Ammon's horn (tissue), 1 donor: ENCODE measurements at regions not wholly inside any gene's neighbourhood (a gene's known extent, or its start where the extent isn't known, plus 50 kb on each side); places are given as distances from the start of the nearest gene placed in this dataset.
A peak's percentile ranks its signal among the peaks of the same experiment; 100 is the strongest.

Source experiments
- DNase-seq: peaks from one replicate; pipeline ENCODE4 v3.0.0-alpha.2; 2016; ENCODE audit warnings: low spot score

DNA sequence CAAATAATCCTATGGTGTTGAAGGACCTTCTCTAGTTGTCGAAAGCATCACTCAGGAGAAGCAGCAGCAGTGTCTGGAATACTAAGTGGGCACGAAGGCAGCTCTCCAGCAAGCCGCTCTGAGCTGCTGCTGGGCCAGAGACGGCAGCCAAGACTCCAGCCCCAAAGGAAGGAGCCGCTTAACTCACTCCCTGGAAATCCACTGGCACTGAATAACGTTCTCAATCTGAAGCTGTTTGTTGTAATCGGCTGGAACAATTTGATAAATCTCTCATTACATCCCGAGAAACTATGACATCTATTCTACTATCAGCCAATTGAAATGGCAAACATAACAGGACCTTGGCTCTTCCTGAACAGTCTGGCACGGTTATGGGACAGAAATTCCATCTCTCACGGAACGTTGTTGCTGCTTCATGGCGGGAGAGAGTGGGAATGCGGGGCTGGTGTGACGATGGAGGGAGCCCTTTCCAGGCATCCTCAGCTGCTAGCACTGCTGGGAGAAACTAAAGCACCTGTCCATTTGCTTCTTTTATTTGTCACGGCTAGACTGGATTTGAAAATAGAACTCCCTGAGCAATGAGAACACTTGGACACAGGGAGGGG is 331.5 kb upstream of the RNF32 start:
- peak; percentile 85 for DNase-seq

DNA sequence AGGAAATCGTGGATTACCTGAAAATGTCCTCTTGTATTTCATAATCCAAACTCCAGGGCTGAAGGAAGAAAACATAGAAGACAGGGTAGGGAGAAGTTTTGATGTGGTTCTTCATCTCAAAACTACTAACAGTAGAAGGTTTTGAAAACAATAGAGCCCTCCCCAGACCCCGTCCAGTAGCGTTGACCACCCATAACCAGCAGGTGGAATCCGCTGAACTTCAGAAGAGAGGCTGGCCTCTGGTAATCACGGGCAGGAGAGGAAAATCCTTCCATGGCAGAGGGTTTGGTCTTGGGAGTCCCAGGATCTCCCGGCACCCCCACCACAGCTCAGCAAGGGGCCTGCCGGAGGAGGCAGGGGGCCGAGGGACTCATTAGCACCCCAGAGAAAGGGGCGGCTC is 333.4 kb upstream of the RNF32 start:
- no peak for DNase-seq

DNA sequence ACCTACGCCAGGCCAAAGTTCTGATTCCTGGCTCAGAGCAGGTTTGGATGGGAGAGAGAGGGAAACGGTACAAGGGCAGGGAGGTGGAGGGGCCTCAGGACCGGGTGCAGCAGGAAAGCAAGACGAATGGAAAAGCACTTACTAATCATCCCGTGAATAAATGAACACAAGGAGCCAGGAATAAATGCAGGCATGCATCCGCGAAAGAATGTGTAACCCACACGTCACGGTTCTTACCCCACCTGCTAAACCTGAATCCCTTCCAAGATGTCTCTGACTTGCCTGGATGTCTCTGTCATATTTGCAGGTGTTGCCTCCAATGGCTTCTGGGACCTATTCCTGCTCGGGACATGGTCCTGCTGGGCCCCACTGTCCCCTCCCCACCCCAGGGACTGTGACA is 335.2 kb upstream of the RNF32 start:
- DNase-seq: no peak

DNA sequence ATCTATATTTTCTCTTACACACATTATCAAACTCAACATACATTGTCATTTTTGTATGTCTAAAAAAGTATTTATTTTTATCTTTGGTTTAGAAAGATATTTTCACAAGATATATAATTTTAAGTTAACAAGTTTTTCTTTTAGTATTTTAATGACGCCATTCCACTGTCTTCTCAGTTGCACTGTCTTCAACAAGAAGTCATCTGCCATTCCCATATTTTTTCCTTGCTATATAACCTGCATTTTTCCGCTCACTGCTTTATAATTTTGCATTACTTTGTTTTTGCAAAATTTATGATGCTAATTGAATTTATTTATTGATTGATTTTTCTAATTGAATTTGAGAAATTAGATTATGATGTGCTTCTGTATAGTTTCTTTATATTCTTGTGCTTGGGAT is 357.8 kb upstream of the RNF32 start:
- DNase-seq: no peak

DNA sequence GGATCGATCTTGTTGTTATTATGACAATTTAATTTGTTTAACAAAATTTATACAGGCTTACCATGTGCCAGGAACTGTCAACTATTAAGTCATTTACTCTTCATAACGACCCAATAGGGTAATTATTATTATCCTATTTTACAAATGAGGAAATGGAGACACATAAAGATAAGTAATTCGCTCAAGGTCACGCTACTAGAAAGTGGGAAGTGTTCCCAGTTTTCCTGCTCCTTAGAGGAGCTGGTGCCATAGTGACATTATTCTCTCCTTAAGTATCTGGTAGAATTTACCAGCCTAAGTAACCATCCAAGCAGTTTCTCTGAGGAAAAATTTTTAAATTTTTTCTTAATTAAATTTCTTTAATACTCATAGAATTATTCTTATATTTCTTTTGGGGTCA is 360.9 kb upstream of the RNF32 start:
- DNase-seq: no peak

DNA sequence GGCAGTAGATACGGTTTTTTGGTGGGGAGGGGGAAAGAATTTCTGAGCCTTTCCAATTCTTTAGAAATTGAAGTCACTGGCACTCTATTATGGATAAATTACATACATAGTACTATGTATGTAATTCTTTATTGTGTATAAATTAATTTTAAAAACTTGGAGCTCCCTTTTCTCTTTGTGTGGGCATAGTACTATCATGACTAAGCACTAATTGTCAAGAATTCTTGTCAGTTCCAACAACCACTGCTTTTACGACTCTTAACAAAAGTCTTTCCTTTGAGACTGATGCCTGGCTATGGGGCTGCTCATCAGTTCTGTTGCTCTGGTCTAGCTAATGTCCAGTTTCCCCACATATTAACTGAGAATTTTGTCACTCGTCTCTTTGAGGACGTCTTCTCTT is 365.3 kb upstream of the RNF32 start:
- DNase-seq: no peak

DNA sequence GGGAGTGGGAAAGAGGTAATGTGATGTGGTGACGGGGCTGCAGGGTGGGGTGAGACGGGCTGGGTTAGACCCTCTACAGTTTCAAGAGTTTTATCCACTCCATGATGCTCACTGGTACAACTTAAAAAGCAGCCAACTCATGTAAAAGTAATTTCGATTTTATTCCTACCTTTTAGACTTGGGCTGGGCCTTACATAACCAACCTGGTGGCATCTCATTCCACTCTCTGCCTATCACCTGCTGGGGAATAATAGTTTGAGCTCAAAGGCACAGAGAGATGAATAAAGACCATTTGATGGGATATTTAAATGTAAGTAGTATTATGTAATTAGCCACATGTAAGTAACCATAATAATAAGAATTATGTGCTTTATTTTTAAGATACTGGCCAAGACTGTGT is 366.0 kb upstream of the RNF32 start:
- no peak for DNase-seq

DNA sequence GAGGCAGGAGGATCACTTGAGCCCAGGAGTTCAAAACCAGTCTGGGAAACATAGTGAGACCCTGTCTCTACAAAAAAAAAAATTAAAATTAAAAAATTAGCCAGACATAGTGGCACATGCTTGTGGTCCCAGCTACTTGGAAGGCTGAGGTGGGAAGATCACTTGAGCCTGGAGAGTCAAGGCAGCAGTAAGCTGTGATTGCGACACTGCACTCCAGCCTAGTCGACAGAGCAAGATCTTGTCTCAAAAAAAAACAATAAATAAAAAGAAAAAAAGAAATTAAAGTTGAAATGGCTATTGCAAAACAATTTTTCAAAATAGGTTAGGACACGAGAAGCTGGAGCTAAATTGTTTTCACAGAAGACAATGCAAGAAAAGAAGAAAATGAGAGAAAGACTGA is 379.0 kb upstream of the RNF32 start:
- no peak for DNase-seq

DNA sequence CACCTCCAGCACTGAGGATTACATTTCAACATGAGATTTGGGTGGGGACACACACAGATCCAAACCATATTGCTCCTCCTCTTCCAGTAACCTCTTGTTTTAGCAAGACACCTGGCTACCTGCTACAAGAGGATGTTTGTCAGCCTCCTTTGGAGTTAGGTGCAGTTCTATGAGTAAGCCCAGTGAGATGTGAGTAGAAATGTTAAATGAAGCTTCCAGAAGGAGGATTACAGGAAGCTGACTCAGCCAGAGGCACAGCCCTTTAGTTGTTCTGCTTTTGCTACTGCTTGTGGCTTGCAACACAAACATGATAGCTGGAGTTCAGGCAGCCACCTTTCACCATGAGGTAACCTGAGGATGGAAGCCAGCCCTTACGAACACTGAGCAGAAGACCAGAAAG is 382.7 kb upstream of the RNF32 start:
- no peak for DNase-seq

DNA sequence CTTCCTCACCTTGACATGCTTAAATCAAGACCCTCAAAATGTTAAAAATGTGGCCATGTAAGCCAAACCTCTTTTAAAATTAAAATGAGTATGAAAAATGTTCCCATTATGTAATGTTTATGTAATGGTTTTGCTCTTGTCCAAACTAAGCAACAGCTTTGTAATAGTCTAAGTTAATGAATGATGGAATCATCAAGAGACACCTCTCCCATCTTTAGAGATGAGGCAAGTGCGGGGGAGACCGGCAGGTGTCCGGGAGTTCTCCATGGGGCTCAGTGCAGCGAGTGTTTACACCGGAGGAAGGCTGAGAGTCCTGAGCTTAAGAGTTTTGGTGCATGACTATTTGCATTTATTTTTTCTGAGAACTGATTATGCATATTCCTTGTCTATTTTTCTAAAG is 384.9 kb upstream of the RNF32 start:
- DNase-seq: no peak

DNA sequence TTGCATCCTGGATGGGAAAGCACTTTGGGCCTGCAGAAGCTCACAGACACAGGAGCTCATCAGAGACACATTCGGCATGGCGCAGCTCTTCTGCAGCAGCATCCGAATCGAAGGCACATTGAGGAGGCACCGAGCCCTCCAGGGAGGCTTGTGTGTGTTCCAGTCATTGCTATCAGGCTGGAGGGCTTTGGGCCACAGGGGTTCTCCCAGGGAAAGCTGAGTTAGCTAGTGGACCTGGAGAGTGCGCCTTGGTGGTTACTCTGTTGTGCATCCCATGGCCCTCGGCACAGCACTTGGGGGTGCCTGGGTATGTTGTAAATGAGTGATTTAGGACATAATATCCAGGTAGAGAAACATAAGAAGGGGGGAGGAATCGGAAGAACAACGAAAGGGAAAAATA is 388.7 kb upstream of the RNF32 start:
- no peak for DNase-seq

DNA sequence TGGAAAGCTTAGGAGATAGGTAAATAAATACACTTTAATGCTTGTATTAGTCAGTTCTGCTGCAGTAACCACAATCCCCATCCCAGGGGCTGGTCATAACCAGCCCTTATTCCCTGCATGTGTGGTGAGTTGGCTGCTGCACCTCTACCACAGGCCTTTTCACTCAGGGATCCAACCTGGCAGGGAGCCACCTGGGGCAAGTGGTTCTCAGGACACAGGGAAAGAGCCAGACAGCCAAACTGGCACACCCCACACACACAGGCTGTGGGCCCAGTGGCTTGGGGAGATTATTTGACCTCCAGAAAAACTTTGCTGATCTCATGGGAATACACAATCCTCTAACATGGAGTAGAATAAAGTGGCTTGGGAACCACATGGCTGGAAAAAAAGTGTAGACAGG is 400.0 kb upstream of the RNF32 start:
- no peak for DNase-seq

DNA sequence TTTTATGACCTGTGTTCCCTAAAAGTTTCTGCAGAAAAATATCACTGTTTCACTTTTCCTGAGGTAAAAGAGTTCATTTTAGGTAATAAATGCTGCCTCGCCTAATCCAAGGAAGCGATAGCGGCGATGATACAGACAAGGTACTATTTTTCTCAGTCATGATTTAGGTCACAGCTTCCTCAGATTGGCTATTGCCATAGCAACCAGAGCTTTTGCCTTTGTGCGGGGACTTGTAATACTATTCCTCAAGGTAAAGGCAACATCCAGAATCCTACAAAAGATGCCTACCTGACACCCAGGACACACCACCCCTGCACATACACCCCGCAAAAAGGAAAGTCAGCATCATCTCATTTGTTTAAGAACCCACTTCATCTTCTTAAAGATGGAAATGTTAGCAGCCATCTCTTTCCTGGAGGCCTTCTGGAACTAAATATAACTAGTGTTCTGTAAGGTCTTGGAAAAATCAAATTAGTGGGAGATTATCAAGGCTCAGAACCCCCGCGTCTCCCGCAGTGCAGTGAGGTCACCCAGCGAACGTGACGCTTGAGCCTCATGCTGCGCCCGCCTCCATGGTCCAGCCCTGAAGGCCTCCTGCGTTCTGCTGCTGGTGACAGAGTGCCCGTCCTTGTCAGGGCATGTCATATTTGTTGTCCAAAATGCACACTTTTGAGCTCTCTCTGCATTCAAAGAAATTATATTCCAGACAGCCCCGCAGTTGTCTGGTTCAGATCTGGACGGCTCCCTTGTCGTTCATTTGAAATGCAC is 402.0 kb upstream of the RNF32 start:
- no peak for DNase-seq

DNA sequence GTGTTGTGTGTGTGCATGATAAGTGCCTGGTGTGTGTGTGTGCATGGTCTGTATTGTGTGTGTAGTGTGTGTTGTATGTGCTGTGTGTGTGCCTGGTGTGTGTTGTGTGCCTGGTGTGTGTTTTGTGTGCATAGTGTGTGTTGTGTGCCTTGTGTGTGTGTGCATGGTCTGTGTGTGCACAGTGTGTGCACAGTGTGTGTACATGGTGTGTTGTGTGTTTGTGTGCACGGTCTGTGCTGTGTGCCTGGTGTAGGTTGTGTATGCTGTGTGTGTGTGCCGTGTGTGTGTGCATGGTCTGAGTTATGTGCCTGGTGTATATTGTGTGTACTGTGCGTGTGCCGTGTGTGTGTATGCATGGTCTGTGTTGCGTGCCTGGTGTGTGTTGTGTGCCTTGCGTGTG is 403.0 kb upstream of the RNF32 start:
- DNase-seq: no peak

DNA sequence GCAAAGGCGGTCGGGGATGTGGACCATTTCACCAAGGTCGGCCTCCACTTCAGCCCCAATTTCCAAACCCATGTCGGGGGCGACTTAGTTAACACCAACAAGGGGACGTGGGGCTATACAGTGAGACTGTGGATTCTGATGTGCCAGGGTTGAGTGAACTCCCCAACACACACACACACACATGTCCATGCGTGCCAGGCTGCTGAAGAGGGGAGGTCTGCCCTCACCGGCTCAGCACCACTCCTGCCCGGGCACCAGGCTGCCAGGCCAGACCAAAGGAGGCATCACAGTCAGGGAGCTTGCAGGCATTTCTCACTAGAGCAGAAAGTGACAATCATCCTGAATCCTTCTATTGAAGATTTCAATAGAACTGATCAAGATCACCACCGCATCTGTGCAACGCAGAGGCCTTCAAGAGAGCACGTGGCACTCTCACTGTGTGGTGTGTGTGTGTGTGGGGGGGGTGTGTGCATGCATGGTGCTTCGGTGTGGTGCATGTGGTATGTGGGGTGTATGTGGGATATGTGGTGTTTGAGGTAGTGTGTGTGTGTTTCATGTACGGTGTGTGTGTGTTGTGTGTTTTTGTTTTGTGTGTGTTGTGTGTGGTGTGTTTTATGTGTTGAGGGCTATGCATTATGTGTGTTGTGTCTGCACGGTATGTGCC is 403.5 kb upstream of the RNF32 start:
- DNase-seq: no peak

DNA sequence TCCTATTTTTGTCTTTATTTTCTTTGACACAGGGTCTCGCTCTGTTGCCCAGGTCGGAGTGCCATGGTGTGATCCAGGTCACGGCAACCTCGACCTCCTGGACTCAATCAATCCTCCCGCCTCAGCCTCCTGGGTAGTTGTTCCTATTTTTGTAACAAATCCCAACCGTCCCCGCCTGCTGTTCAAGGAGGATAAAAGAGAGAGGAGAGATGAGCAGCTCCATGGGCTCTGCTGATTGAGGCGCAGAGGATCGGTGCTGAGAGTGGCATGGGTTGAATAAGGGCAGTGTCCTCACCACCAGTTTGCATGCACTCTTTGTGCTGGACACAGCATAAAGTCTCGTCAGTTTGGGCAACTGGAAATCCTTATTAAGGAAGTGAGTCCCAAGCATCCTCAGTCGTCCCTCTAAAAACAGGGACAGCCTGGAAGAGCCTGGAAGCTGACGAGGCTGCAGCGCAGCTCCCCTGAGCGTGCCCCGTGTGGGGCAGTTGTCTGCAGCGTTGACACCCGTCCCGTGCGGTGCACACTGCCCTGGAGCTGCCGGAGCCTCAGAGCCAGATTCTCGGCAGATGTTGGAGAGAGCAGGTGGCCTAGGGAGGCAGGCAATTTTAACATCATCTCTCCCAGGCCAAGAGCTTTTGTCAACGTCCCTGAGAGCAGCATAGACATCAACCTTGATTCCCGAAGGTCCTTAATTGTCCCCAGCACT is 404.2 kb upstream of the RNF32 start:
- no peak for DNase-seq

DNA sequence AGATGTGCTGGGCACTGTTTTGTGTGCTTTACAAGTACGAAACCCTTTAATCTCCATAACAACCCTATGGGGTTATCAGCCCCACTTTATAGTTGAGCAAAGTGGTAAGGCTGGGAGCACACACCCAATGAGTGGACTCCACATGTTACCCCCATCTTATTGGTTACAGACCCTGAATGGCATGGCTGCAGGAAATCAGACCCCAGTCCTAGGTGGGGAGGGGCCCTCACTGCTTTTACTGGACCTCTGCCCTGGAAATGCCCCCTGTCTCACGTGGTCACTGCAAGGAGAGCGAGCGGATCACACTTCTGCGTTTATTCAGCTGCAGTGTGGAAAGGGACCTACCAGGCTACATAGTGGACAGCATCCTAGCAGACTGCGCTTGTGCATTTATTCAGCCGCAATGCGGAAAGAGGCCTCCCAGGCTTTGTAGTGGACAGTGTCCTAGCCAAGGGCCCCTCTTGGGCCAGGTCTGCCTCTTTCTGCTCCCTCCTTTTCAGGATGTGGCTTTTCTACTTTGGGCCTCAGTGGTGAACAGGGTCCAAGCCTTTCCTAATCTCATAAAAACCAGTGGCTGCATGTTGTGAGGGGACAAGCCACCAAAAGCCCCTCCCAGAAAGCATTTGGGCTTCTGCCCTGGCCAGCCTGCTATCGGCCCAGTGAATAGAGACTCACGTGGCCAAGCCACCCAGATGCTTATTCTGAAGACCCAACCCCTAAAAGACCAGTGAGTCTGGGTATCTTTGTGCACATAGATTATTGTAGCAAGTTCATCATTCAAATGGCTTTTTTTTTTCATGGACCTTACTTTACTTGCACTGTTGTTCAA is 405.7 kb upstream of the RNF32 start:
- no peak for DNase-seq

DNA sequence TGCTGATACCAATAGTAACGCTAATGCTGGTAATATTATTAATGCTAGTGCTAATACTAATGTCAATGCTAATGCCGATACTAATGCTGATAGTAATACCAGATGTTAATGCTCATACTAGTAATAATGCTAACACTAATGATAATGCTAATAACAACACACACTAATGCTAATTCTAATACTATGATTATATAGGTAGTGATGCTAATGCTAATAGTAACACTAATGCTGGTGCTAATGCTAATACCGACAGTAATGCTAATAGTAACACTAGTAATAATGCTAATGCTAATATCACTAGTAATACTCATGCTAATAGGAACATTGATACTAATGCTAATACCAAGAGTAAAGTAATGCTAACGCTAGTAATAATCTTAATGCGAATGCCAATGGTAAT is 406.4 kb upstream of the RNF32 start:
- DNase-seq: no peak

DNA sequence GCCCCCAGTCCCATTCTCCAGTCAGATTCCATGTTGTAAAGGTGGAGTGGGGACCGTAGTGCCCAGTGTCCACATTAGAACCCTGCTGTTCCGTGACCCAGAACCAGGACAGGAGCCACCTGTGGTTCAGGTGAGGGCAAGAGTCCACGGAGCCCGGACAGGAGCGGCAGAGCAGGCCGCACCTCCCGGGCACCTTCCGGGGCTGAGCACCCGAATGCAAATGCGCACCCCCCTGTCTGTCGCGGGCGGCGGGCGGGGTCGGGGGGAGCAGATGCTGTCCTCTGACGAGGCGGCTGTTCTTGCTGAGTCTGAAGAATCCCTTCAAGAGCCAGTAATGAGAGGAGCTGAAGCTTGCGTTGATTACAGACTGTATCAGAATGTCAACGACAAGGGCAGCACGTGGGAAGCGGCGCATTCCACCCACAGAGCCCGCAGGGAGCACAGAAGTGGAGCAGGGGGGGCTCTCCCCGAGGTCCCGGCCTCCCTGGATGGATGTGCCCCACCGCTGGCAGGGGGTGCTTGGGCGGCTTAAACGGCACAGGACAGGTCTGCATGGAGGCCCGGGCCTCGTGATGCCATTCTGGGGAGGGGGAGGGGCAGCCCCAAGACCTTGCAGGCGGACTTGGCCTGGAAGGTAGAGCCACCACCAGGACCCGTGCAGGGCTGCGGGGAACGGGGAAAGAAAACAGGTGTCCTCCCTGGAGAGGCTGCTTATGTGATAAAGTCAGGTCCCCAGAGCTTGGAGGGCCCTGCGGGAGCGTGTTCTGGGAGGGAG is 407.5 kb upstream of the RNF32 start:
- no peak for DNase-seq

DNA sequence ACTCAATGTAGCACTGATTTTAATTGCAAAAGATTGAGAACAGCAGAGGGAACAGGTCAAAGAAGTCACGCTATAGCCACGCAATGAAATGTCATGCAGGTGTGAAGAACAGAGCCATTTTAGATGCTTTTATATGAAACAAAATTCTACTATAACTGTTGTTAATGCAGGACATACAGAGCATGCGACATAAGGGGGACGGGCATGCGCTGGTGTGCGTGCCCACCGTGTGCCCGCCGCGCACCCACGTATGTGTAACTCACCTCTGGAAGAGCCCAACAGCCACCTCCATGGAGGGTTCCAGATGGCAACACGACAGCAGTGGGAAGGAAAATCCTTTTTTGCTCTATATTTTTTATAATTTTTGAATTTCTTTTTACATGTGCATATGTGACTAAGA is 410.0 kb upstream of the RNF32 start:
- DNase-seq: no peak

DNA sequence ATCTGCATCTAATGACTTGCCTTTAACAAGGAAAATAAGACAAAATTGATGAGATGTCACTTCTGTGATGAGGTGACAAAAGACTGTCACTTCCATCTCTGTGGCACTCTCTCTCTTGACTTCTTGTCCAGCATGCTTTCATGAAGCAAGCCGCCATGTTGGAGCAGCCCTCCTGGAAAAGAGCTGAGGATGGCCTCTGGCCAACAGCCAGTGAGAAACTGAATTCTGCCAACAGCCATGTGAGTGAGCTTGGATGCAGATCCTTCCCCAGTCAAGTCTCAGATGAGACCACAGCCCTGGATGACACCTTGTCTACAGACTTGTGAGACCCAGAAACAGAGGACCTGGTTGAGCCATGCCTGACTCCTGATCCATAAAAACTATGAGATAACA is 412.6 kb upstream of the SHH start:
- DNase-seq: no peak
